ENCODE measurements at regions not wholly inside any gene's neighbourhood (a gene's known extent, or its start where the extent isn't known, plus 50 kb on each side); places are given as distances from the start of the nearest gene placed in this dataset.

GRCh38 chr17:77301694-77302266 is 161.0 kb downstream of the SEC14L1 start:
- CTCF ChIA-PET: no interaction called here
- H3K27me3 ChIP-seq (ENCODE audit: control insufficient read depth, insufficient read depth, low read length): no peaks in the 10 kb centered on the region
- H3K27ac ChIP-seq (ENCODE audit: low read depth, low read length): no peak overlapping the region
- no peak overlapping the region for H3K4me3 ChIP-seq (ENCODE audit: low read depth, low read length)
- H3K9me3 ChIP-seq (ENCODE audit: control insufficient read depth, insufficient read depth, low read length): peaks cover 19% of the 10 kb centered on the region
- POLR2A ChIA-PET: no interaction called here
- TF ChIP-seq CTCF (IDR thresholded peaks at IDR 0.05; ENCODE audit: low read depth, low read length): no peak
- DNase-seq (ENCODE audit: low read depth, low spot score): no peak

- ChIA-PET POLR2A (no interaction called here), CTCF (no interaction called here)
- no peak for DNase-seq (ENCODE audit: low read depth, low spot score)
- Histone ChIP-seq H3K4me3 (ENCODE audit: low read depth, low read length) (no peak overlapping the region), H3K27ac (ENCODE audit: low read depth, low read length) (no peak overlapping the region), H3K27me3 (ENCODE audit: control insufficient read depth, insufficient read depth, low read length) (no peaks in the 10 kb centered on the region), H3K9me3 (ENCODE audit: control insufficient read depth, insufficient read depth, low read length) (peaks cover 19% of the 10 kb centered on the region)
- no peak for TF ChIP-seq CTCF (IDR thresholded peaks at IDR 0.05; ENCODE audit: low read depth, low read length)
Measured at GRCh38 chr17:77302682-77303081, 161.9 kb downstream of the SEC14L1 start.

GRCh38 chr17:77303620-77304019 is 162.9 kb downstream of the SEC14L1 start:
- no peak for DNase-seq (ENCODE audit: low read depth, low spot score)
- Histone ChIP-seq H3K27me3 (ENCODE audit: control insufficient read depth, insufficient read depth, low read length) (no peaks in the 10 kb centered on the region), H3K9me3 (ENCODE audit: control insufficient read depth, insufficient read depth, low read length) (peaks cover 10% of the 10 kb centered on the region), H3K27ac (ENCODE audit: low read depth, low read length) (peak overlapping the region; percentile 65), H3K4me3 (ENCODE audit: low read depth, low read length) (no peak overlapping the region)
- POLR2A ChIA-PET: interaction anchor here (0.6 to 0.7 kb wide), 2 partner anchors 16 to 172 kb away, joined by 3 to 4 read pairs; no protein-coding TSS in a partner anchor
- CTCF ChIA-PET: interaction anchor here (1.8 kb wide), 1 partner anchor 126 kb away, joined by 6 read pairs; no protein-coding TSS in a partner anchor
- no peak for TF ChIP-seq CTCF (IDR thresholded peaks at IDR 0.05; ENCODE audit: low read depth, low read length)

- no peak for TF ChIP-seq CTCF (IDR thresholded peaks at IDR 0.05; ENCODE audit: low read depth, low read length)
- DNase-seq (ENCODE audit: low read depth, low spot score): no peak
- H3K4me3 ChIP-seq (ENCODE audit: low read depth, low read length): no peak overlapping the region
- peaks cover 5% of the 10 kb centered on the region for H3K9me3 ChIP-seq (ENCODE audit: control insufficient read depth, insufficient read depth, low read length)
- ChIA-PET CTCF (interaction anchor here (1.8 kb wide), 1 partner anchor 126 kb away, joined by 6 read pairs; no protein-coding TSS in a partner anchor), POLR2A (interaction anchor here (0.6 to 0.7 kb wide), 2 partner anchors 17 to 172 kb away, joined by 3 to 4 read pairs; no protein-coding TSS in a partner anchor)
- no peaks in the 10 kb centered on the region for H3K27me3 ChIP-seq (ENCODE audit: control insufficient read depth, insufficient read depth, low read length)
- H3K27ac ChIP-seq (ENCODE audit: low read depth, low read length): peak overlapping the region; percentile 65
Measured at GRCh38 chr17:77304051-77304745, 163.4 kb downstream of the SEC14L1 start.
